ENCODE measurements at regions not wholly inside any gene's neighbourhood (a gene's known extent, or its start where the extent isn't known, plus 50 kb on each side); places are given as distances from the start of the nearest gene placed in this dataset.

GRCh38 chr6:21893793-21894192 is 300.2 kb downstream of the SOX4 start:
- TF ChIP-seq CTCF (IDR thresholded peaks at IDR 0.05), result no peak
- WGBS (ENCODE audit: insufficient coverage), result 66% methylated on average over 3 of the region's 4 CpGs
- H3K36me3 Mint-ChIP-seq, result no peaks in the 10 kb centered on the region
- H3K27me3 Mint-ChIP-seq (ENCODE audit: low read depth in 2 of 2), result peaks cover 0 to 3% of the 10 kb centered on the region in 2 donors
- Histone ChIP-seq H3K4me3 (ENCODE audit: low read length) (no peak overlapping the region), H3K27me3 (ENCODE audit: control insufficient read depth, insufficient read depth, low read length) (no peaks in the 10 kb centered on the region), H3K27ac (ENCODE audit: low read length) (no peak overlapping the region), H3K36me3 (ENCODE audit: control insufficient read depth, insufficient read depth, low read length) (no peaks in the 10 kb centered on the region), H3K4me1 (ENCODE audit: control insufficient read depth, insufficient read depth, low read length) (no peaks in the 10 kb centered on the region), H3K9me3 (ENCODE audit: control insufficient read depth, insufficient read depth, low read length) (no peaks in the 10 kb centered on the region)
- no peak overlapping the region for H3K27ac Mint-ChIP-seq
- H3K4me3 Mint-ChIP-seq, result no peak overlapping the region
- no peaks in the 10 kb centered on the region for H3K9me3 Mint-ChIP-seq
- no peaks in the 10 kb centered on the region for H3K4me1 Mint-ChIP-seq
- no peak for DNase-seq
- intact Hi-C loops (cut with micrococcal nuclease), result no loop called here
- no peak for ATAC-seq

- no peak for ATAC-seq
Observed at GRCh38 chr6:21895555-21895954, 302.0 kb downstream of the SOX4 start.

GRCh38 chr6:21898107-21898796 is 304.7 kb downstream of the SOX4 start:
- Mint-ChIP-seq H3K27ac (no peak overlapping the region), H3K36me3 (no peaks in the 10 kb centered on the region), H3K4me3 (no peak overlapping the region), H3K27me3 (ENCODE audit: low read depth in 2 of 2) (peaks cover 0 to 3% of the 10 kb centered on the region in 2 donors), H3K9me3 (no peaks in the 10 kb centered on the region), H3K4me1 (no peaks in the 10 kb centered on the region)
- Histone ChIP-seq H3K4me3 (ENCODE audit: low read length) (no peak overlapping the region), H3K36me3 (ENCODE audit: control insufficient read depth, insufficient read depth, low read length) (no peaks in the 10 kb centered on the region), H3K4me1 (ENCODE audit: control insufficient read depth, insufficient read depth, low read length) (no peaks in the 10 kb centered on the region), H3K27me3 (ENCODE audit: control insufficient read depth, insufficient read depth, low read length) (no peaks in the 10 kb centered on the region), H3K27ac (ENCODE audit: low read length) (no peak overlapping the region), H3K9me3 (ENCODE audit: control insufficient read depth, insufficient read depth, low read length) (no peaks in the 10 kb centered on the region)
- WGBS (ENCODE audit: insufficient coverage), result 88% methylated on average over 5 of the region's 5 CpGs
- DNase-seq (no peak), ATAC-seq (no peak)
- intact Hi-C loops (cut with micrococcal nuclease), result no loop called here
- no peak for TF ChIP-seq CTCF (IDR thresholded peaks at IDR 0.05)

More at GRCh38 chr6:21895555-21895954, 302.0 kb downstream of the SOX4 start:
- Histone ChIP-seq H3K9me3 (ENCODE audit: control insufficient read depth, insufficient read depth, low read length) (no peaks in the 10 kb centered on the region), H3K27ac (ENCODE audit: low read length) (no peak overlapping the region), H3K4me3 (ENCODE audit: low read length) (no peak overlapping the region), H3K36me3 (ENCODE audit: control insufficient read depth, insufficient read depth, low read length) (no peaks in the 10 kb centered on the region), H3K4me1 (ENCODE audit: control insufficient read depth, insufficient read depth, low read length) (no peaks in the 10 kb centered on the region), H3K27me3 (ENCODE audit: control insufficient read depth, insufficient read depth, low read length) (no peaks in the 10 kb centered on the region)
- intact Hi-C loops (cut with micrococcal nuclease), result no loop called here
- no peaks in the 10 kb centered on the region for H3K4me1 Mint-ChIP-seq
- TF ChIP-seq CTCF (IDR thresholded peaks at IDR 0.05), result no peak
- H3K4me3 Mint-ChIP-seq, result no peak overlapping the region
- no peak for DNase-seq
- H3K36me3 Mint-ChIP-seq, result no peaks in the 10 kb centered on the region
- WGBS (ENCODE audit: insufficient coverage), result 94% methylated on average over 6 of the region's 6 CpGs
- no peak overlapping the region for H3K27ac Mint-ChIP-seq
- no peaks in the 10 kb centered on the region for H3K9me3 Mint-ChIP-seq
- H3K27me3 Mint-ChIP-seq (ENCODE audit: low read depth in 2 of 2), result peaks cover 0 to 3% of the 10 kb centered on the region in 2 donors

- Histone ChIP-seq H3K36me3 (ENCODE audit: control insufficient read depth, insufficient read depth, low read length) (no peaks in the 10 kb centered on the region), H3K4me1 (ENCODE audit: control insufficient read depth, insufficient read depth, low read length) (no peaks in the 10 kb centered on the region), H3K27ac (ENCODE audit: low read length) (no peak overlapping the region), H3K4me3 (ENCODE audit: low read length) (no peak overlapping the region), H3K27me3 (ENCODE audit: control insufficient read depth, insufficient read depth, low read length) (no peaks in the 10 kb centered on the region), H3K9me3 (ENCODE audit: control insufficient read depth, insufficient read depth, low read length) (no peaks in the 10 kb centered on the region)
- H3K36me3 Mint-ChIP-seq, result no peaks in the 10 kb centered on the region
- no peaks in the 10 kb centered on the region for H3K4me1 Mint-ChIP-seq
- H3K27me3 Mint-ChIP-seq (ENCODE audit: low read depth in 2 of 2), result peaks cover 0 to 3% of the 10 kb centered on the region in 2 donors
- intact Hi-C loops (cut with micrococcal nuclease), result no loop called here
- WGBS (ENCODE audit: insufficient coverage), result 92% methylated on average over 6 of the region's 6 CpGs
- no peak for DNase-seq
- H3K27ac Mint-ChIP-seq, result no peak overlapping the region
- ATAC-seq, result no peak
- no peaks in the 10 kb centered on the region for H3K9me3 Mint-ChIP-seq
- no peak for TF ChIP-seq CTCF (IDR thresholded peaks at IDR 0.05)
- H3K4me3 Mint-ChIP-seq, result no peak overlapping the region
Observed at GRCh38 chr6:21899708-21900107, 306.2 kb downstream of the SOX4 start.
